Stomach (tissue), 4 donors: ENCODE measurements at regions not wholly inside any gene's neighbourhood (a gene's known extent, or its start where the extent isn't known, plus 50 kb on each side); places are given as distances from the start of the nearest gene placed in this dataset.

Source experiments
- CTCF ChIP-seq, 7 experiments: fragments of 450-650 bp in 4 of 7; fragments of 200-600 bp in 3 of 7; sonication (generic) in 3 of 7; IDR thresholded peaks; one replicate each; pipeline ENCODE4 v1.5.1; 2016 to 2019; ENCODE audit warnings: antibody characterized with exemption in 7 of 7, control low read depth in 2 of 7, mild to moderate bottlenecking in 1 of 7
- EP300 ChIP-seq: sonication (generic); formaldehyde crosslinking; IDR thresholded peaks from one replicate; pipeline ENCODE4 v1.6.1; 2017; ENCODE audit warnings: antibody characterized with exemption
- POLR2A ChIP-seq, 4 donors: fragments of 450-650 bp; IDR thresholded peaks; one replicate each; pipeline ENCODE4 v1.6.1; 2016; ENCODE audit warnings: antibody characterized with exemption in 4 of 4, control low read depth in 2 of 4, mild to moderate bottlenecking in 1 of 4, moderate library complexity in 1 of 4

- TF ChIP-seq POLR2A (IDR thresholded peaks at IDR 0.05) (no peak), EP300 (no peak), CTCF (IDR thresholded peaks at IDR 0.05) (no peak)
Observed at GRCh38 chr2:151165105-151165684, 96.5 kb downstream of the RBM43 start.
